Occipital lobe (tissue), 1 donor: ENCODE measurements at regions not wholly inside any gene's neighbourhood (a gene's known extent, or its start where the extent isn't known, plus 50 kb on each side); places are given as distances from the start of the nearest gene placed in this dataset.

ENCODE experiments used
- DNase-seq: peaks from one replicate; lab custom pipeline; 2025; lab: John Stamatoyannopoulos, UW

DNA sequence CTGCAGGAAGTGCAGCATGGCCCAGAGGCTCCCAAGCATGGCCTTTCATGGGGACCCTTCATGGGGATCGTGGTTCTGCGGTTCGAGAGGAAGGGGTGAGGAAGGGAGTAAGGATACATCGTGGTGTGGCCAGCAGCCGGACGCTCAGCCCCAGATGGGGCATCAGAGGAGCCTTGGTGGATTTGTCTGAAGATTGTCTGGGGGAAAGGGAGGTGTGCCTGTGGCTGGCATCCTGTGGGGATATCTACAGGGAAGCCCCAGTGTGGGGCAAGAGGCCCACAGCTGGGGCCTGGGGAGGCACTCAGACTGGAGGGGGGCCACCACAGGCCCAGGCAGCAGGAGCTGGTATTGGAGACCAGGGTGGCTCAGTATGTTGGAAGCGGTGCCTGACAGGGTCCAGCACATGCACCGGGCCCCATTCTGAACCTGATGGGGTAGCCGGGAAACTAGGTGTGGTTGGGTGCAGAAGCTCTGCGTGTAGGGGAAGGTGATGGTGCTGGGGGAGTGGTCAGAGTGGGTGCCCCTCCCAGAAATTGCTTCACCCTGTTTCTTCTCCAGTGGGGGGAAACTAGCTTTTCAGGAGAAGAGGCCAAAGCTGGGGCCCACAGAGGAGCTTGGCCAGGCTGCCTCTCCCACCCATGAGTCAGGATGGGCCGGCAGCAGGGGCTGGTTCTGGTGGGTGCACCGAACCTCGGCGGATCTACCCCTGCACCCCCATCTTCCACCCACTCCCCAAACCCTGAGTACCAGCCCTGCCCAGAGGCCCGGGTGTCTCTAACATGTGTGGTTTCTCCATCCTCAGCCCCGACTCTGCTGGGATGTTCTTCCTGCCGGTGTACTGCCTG is 274.4 kb upstream of the HDAC4 start:
- no peak for DNase-seq

DNA sequence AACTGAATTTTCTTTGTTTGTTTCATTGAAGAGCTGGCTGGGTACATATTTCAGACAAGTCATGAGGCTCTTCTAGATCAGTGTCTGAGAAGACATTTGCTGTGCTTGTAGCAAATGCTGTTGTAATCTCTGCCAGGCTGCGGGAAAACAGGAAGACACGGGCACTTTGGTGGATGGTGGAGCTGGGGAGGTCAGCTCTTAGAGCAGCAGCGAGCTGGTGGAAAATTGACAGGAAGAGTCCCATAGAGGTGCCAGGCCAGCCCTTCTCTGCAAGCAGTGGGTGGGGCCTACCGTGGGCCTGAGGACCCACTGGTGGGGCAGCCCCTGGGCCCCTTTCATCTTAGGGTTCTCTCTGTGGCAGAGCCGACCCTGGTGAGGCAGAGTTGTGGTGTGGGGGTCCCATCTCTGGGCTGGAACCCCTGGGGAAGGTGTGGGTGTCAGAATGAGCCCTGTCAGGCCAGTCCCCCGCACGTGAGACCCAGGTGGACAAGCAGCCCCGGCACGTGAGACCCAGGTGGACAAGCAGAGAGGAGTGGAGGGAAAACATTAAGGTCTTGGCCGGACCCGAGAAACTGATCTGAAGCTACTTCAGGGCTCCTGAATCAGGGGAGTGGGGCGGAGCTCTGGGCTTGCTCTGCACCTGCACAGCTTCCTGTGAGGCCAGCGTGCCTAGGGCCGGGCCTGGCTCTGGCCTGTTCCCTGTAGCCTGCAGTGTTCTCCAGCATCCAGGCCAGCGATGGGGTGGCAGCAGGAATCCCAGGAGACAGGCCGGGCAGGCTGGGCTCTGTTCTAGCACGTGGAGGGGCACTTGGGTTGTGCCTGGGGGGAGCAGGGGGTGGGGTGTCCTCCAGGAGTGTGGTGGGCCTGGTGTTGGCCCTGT is 273.5 kb upstream of the HDAC4 start:
- no peak for DNase-seq

DNA sequence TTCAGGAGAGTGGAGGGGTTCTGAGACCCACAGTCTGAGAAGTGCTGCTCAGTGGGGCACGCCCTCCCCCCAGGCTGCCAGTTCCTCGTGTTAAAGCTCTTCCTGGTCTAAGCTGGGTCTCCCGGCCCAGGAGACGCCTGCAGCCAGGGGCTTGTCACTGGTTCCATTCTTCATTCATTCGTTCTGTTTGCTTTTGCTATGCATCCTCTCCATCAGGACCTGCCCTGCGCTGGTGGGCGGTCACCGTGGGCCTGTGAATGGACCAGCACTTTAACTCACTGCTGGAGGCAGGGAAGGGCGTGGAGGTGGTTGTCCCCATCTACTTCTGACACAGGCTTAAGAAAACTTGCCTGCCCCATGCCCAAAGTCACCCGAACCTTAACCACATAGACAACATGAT is 272.8 kb upstream of the HDAC4 start:
- no peak for DNase-seq

DNA sequence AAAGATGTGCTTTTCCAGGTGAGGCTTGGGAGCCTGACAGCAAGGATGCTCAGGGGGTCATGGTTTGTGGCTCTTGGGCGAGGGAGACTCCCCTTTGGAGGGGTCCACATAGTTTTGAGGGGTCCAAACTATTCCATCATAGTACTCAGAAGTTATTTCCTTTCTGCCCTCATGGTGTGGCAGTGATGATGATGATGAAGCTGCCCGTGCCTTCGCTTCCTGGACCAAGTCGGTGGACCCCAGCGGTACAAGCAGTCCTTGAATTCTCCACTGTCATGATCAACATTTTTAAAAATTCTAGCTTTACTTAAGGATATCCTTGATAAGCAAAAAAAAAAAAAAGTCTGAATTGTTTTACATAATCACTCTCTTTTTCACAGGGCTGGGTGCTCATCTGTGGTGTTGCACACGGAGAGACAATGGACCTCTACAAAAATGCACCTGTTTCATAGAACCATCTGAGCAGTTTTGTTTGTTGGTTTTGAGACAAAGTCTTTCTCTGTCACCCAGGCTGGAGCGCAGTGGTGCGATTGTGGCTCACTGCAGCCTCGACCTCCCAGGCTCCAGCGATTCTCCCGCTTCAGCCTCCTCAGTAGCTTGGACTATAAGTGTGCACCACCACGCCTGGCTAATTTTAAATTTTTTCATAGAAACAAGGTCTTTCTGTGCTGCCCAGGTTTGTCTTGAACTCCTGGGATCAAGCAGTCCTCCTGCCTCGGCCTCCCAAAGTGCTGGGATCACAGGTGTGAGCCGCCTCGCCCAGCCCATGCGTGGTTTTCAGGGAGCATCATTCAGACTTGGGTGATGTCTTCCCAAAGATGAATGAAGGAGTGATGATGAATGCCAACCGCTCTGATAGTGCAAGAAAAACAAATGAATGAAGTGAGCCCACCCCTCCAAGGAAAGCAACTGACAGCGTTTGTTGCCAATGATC is 271.4 kb upstream of the HDAC4 start:
- no peak for DNase-seq

DNA sequence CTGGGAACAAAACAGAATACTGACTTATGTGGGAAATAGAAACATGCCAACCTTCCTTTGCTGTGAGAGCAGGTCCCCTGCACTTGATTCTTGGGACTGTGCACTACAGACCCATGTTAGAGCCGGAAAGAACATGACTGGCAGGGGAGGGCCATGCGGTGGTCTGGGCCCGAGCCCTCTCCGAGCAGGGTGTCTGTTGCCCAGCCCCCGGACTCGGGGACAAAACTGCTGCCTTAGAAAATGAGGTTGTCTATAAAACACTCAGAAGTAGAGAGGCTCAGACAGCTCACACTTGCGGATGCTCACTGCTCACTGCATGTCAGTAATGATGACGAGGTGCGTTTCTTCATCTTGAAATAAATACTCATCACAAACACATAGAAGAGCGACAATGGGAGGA is 270.7 kb upstream of the HDAC4 start:
- no peak for DNase-seq

DNA sequence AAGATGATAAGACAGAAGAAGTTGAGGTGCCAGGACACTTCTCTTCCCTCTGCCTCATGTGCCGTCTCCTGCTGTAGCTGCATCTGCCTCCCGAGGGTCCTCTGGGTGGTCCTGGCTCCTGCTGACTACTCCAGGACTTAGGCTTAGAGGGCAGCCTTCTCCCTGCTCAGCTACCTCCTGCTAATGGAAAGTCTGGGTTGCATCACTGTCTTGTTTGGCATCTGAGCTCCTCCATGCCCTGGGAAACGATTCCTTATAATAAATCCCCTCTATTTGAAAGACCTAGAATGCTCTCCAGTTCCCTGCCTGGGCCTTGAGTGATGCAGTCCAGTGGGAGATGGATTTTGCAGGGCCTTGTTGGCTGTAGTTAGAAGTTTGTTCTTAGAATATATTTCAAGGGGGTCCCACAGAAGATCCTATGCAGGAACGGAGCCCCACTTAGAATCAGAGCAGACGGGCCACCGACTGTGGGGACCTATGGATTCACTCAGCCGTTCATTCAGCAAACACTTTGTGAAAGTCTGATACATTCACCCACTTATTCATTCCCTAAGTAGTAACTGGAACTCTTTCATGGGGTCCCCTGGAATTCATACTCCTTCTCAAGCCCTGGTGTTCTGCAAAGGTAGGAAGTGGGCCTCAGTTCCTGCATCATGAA is 269.8 kb upstream of the HDAC4 start:
- no peak for DNase-seq

DNA sequence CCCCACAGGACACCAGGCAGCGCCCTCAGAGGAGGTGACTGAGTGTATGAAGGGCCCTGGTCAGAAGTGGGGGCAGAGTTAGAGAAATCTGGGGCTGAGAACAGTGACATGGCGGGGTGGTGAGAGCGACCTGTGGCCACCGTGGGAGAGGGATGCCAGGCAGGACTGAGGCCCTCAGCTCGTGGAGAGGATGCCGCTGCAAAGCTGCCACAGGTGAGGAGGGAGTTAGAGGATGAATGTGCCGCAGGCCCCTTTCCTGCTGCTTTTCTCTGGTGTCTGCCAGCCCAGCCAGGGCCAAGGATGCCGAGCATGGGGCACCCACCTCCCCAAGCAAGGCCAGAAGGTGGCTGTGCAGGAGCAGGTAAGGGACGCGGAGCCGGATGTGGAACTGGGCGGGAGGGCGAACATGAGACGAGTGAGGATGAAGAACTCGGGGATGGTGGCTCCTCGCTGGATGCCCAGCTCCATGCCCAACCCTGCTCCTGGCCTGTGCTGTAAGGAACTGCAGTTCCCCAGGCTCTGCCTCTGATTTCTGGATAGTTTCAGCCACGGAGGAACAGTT is 269.2 kb upstream of the HDAC4 start:
- DNase-seq, result no peak

DNA sequence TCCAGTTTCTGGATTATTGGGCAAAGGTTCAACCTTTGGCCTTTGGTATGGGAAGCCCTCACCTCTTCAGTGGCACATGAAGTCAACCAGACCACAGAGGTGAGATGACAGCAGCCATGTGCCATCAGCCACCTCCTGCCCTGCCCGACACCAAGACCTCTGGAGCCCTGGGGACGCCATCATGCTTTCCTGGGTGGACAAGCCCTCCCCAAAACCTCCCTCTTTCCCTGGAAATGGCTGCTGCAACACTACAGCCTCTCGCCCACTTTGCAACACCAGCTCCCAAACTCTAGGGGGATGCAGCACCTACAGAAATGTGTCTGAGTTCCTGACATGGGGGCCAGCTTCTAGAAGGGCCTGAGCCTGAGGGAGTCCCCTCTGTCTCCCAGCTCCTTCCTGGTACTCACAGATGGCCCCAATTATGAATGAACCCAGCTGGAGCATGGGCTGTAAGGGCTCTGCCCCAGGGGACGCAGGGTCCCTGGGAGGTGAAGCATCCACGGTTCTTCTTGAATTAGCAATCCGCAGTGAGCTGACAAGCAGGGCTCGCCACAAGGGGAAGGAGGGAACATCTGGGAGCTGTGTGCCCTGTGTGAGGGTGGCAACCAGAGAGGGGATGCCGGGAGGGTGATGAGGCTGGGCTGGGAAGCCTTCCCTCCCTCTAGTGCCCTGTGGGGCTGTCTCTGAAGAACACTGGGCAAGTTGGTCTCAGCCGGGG is 268.5 kb upstream of the HDAC4 start:
- DNase-seq, result no peak

DNA sequence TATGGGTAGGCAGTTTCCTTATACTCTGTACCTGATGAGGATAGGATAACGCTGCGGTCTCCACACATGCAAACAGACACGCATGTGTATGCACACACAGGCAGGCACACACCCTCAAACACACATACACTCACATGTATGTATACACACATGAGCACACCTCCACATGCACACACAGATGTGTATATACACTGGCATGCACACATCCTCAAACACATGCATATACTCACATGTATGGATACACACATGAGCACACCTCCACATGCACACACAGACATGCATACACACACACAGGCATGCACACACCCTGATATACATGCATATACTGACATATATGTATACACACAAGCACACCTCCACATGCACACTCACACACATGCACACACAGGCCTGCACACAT is 267.8 kb upstream of the HDAC4 start:
- DNase-seq, result no peak

DNA sequence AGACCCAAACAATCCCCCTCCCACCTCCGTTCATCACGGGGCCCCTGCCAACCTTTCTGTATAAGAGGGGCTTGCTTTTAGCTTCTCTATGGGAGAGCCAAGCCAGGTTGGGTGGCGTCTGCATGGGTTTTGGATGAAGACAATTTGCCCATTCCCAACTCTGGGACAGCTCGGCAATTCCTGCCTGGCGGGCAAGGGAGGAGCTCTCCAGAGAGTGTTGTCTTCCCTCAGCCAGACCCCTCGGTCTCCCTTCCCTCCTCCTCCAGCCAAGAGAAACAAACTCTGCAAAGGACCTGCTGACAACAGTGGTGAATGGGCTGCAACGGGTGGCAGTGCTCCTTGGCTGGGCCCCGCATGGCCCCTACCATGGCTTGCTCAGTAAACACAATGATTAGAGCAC is 267.2 kb upstream of the HDAC4 start:
- DNase-seq, result no peak

DNA sequence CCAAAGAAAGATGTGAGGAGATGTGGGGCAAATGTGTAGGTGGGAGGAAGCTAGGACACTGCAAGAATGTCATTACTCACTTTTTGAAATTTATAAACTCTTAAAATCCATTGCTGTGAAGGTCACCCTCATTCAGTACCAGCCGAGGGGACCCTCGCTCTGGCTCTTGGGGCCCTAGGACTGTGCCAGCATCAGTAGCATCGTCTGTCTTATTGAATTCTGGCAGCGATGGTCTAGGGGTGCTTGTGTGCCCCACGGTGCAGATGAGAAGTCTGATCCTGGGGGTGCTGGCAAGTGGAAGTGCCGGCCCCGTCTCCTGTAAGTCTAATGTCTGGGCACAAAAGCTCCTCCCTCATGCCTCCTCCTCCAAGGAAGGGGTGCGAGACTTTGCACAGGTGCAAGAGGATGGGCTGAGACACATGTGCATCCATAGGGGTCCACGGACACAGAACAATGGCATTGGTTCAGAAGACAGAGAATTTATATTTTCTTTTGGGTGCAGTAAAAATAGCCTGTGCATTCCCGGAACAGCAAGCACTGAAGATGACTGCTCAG is 266.7 kb upstream of the HDAC4 start:
- no peak for DNase-seq

DNA sequence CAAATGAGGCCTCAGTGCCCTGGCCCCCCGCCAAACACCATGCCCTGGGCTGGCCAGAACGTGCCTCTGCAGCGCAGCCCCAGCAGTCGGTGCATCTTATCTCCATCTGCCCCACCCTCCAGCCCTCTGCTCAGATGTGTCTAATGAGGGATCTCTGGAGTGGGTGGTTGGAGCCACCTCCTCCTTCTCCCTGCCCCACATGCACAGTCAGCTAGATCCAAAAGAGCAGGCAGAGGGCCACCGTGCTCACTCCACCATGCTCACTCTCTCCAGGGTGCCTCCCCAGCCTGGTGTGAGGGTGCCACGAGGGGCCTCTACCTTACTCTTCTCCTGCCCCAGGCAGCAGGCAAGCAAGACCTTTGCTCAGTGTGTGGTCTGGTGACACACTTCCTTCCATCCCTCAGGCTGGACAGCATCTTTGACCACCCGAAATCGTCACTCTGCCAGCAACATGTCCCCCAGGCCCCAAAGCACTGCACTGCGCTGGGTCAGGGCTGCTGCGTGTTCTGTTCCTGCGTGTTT is 266.1 kb upstream of the HDAC4 start:
- no peak for DNase-seq

DNA sequence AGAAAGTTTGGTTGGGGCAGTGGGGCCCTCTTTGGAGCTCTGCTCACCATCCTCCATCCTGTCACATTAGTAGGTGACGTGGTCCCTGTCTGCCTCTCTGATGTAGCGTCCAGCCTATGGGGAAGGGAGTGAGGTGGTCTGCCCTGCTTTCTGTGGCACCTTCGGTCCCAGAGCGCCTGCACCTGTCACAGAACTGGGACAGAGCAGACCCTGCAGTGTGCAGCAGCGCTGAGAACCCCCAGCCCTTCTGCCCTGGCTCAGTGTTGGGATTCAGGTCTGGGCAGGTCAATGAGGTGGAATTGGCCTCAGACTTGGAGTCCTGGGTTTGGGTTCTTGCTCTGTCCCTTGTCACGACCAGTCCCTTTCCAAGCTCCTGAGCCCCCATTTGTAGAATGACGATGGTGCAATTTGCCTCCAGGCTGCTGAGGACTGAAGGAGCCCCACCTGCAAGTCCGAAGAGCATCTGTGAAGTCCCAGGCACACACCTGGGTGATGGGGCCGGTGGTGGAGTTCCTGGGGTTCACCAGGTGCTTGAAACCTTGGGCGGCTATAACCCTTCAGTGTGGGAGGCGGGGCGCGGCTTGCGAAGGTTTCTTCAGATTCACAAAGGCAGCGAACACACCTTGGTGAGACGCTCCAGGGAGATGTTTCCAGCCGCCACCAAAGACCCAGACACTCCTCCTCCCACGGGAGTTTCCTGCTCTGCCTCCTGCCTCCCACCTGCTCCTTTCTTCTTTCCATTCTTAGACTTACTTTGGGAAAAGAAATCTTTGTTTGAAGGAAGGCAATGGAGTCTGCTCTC is 265.4 kb upstream of the HDAC4 start:
- no peak for DNase-seq

DNA sequence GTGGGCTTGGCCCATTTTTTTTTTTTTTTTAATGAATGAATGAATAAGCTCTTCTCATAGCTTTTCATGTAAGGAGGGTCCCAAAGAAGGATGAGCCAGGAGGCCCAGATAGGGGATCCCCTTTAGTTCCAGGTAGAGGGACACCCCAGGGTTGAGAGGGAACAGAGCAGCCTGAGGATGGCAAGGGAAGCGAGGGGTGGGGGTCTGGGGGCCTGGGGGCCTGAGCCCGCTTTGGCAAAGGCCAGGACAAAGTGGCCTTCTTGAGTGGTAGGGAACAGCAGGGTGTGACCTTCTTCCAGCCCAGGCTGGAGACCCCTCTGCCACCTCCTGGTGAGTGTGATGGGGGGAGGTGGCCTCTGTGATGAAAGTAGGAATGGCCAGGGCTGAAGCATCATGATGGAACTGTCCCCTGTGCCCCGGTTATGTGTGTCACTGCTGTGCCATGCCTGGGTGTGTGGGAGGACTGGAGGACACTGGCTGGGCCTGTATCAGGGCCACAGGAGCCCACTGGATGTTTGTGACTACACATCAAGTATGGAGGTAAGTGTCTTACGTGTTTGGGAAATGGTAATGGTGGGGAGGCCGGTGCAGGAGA is 263.5 kb upstream of the HDAC4 start:
- DNase-seq, result no peak

DNA sequence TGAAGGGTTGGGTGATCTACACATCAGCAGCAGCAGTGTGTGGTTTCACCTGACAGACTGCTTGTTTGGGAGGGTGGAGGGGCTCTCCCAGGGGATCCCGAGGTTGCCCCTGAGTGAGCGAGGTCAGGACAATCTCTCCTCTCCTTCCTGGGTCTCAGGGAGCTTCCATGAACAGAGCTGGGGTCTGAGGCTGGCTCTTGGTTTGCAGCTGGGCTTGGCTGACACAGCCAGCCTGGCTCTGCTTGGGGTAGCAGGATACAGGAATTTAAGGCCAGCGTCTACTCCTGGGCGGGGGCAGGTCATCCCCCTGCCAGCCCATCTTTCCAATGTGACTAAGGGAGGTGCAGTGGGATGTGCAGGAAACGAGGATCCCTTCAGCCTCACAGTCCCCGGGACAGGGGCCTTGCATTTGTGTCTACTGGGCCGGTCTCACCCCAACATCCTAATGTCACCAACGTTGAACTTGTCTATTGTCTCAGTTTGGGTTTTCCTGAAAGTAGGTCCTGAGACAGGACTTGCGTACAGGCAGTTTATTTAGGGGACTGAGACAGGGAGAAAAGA is 262.6 kb upstream of the HDAC4 start:
- no peak for DNase-seq

DNA sequence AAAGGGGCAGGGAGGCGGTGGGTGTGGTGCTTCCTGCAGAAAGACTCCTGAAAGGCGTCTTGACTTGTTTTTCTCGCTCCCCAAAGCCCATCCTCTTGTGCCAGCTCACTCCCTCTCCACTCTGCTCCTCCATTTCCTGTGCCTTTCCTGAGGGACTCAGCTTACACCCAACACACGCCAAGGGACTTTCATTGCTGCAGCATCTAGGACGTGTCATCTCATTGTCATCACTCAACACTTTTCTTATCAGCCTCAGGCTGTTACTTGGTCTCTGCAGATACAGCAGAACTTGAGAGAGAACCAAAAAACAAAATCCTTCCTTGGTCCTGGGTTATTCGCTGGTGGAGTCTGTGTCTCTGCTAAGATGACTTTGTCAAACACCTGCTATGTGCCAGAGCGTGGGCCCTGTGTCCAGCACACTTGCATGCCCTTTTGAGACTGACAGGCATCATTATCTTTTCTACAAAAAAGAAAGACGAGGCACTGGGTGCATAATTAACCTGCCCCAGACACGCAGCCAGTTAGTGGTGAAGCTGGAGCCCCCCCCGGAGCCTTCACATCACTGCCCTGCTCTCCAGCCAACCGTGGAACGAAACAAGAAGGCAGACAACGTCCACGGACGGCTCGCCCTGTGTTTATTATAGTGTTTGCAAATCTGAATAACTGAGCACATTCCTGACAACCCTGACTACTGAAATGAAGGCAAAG is 261.7 kb upstream of the HDAC4 start:
- no peak for DNase-seq
